Gastrocnemius medialis (tissue), 4 donors: ENCODE measurements at regions not wholly inside any gene's neighbourhood (a gene's known extent, or its start where the extent isn't known, plus 50 kb on each side); places are given as distances from the start of the nearest gene placed in this dataset.

Experiments
- POLR2A ChIP-seq, 2 donors: fragments of 450-650 bp; IDR thresholded peaks; one replicate each; pipeline ENCODE4 v1.6.1; 2017; ENCODE audit warnings: antibody characterized with exemption in 2 of 2, mild to moderate bottlenecking in 2 of 2, moderate library complexity in 2 of 2
- TF ChIP-seq, protein P1 (sequence below), 5 experiments: fragments of 450-650 bp in 3 of 5; fragments of 200-600 bp in 2 of 5; sonication (generic) in 2 of 5; IDR thresholded peaks in 4 of 5; conservative IDR thresholded peaks in 1 of 5; 1 replicate in 4 of 5; 2 replicates in 1 of 5; pipeline ENCODE4 v1.5.1; 2016 to 2019; ENCODE audit warnings: antibody characterized with exemption in 5 of 5, mild to moderate bottlenecking in 3 of 5, moderate library complexity in 3 of 5

DNA sequence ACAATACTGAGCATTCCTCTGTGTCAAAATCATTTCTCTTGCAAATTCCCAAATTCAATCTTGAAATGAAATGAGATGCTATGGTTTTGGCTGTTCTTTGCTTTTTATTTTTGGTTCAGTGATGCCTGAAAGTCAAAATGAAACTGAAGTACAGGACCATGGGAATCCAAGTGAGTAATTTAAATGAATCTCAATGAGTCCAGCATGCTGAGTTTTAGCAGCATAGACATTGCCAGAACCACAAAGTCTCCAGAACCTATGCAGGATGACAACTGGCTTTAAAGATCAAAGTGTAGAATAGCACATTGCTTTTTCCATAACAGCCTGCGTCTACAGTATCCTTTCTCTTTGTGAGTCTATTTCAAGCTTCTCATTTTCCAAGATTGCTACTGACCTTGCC lies 1050.7 kb upstream of the PIK3C3 start:
- TF ChIP-seq, protein P1, sequence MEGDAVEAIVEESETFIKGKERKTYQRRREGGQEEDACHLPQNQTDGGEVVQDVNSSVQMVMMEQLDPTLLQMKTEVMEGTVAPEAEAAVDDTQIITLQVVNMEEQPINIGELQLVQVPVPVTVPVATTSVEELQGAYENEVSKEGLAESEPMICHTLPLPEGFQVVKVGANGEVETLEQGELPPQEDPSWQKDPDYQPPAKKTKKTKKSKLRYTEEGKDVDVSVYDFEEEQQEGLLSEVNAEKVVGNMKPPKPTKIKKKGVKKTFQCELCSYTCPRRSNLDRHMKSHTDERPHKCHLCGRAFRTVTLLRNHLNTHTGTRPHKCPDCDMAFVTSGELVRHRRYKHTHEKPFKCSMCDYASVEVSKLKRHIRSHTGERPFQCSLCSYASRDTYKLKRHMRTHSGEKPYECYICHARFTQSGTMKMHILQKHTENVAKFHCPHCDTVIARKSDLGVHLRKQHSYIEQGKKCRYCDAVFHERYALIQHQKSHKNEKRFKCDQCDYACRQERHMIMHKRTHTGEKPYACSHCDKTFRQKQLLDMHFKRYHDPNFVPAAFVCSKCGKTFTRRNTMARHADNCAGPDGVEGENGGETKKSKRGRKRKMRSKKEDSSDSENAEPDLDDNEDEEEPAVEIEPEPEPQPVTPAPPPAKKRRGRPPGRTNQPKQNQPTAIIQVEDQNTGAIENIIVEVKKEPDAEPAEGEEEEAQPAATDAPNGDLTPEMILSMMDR (IDR thresholded peaks at IDR 0.05 in 4 of 5, conservative IDR thresholded peaks at IDR 0.05 in 1 of 5) = no peak
- no peak for TF ChIP-seq POLR2A (IDR thresholded peaks at IDR 0.05)
